ENCODE measurements at regions not wholly inside any gene's neighbourhood (a gene's known extent, or its start where the extent isn't known, plus 50 kb on each side); places are given as distances from the start of the nearest gene placed in this dataset.

DNA sequence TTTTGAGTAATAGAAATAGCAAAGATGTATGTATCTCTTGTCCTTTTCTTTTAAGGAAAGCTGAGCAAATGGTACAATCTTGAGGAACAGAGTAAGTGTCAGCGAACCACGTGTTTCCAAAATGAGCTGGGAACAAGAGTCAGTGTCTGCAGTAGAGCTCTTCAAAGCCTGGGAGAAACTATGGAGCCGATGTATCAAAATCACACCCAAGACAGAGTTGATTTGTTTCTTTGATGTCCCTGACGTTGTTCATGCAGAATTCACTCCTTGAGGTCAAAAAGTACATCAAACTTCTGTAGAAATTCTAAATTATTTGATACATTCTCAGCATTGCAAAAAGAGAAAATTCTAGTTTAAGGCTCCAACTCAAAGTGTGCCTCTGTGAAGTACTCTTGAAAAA is 216.5 kb downstream of the SKIDA1 start:
- TF ChIP-seq POLR2A (IDR thresholded peaks at IDR 0.05) (no peak), EP300 (IDR thresholded peaks at IDR 0.05) (no peak), POLR2AphosphoS5 (IDR thresholded peaks at IDR 0.05) (no peak)
- TF ChIP-seq, protein P1, sequence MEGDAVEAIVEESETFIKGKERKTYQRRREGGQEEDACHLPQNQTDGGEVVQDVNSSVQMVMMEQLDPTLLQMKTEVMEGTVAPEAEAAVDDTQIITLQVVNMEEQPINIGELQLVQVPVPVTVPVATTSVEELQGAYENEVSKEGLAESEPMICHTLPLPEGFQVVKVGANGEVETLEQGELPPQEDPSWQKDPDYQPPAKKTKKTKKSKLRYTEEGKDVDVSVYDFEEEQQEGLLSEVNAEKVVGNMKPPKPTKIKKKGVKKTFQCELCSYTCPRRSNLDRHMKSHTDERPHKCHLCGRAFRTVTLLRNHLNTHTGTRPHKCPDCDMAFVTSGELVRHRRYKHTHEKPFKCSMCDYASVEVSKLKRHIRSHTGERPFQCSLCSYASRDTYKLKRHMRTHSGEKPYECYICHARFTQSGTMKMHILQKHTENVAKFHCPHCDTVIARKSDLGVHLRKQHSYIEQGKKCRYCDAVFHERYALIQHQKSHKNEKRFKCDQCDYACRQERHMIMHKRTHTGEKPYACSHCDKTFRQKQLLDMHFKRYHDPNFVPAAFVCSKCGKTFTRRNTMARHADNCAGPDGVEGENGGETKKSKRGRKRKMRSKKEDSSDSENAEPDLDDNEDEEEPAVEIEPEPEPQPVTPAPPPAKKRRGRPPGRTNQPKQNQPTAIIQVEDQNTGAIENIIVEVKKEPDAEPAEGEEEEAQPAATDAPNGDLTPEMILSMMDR (IDR thresholded peaks at IDR 0.05), result no peak

Data from stomach (tissue), 4 donors.